Inflammatory macrophage (primary cell): ENCODE measurements at regions not wholly inside any gene's neighbourhood (a gene's known extent, or its start where the extent isn't known, plus 50 kb on each side); places are given as distances from the start of the nearest gene placed in this dataset.

Experiments
- DNase-seq, 2 donors: peaks; one replicate each; pipeline ENCODE4 v3.0.0-alpha.2; 2020 to 2022

- no peak for DNase-seq
These were observed 148.8 kb downstream of the IRX2 start for GRCh38 chr5:2602451-2603271.

GRCh38 chr5:2598503-2598902, 153.0 kb downstream of the IRX2 start:
- no peak for DNase-seq

DNA sequence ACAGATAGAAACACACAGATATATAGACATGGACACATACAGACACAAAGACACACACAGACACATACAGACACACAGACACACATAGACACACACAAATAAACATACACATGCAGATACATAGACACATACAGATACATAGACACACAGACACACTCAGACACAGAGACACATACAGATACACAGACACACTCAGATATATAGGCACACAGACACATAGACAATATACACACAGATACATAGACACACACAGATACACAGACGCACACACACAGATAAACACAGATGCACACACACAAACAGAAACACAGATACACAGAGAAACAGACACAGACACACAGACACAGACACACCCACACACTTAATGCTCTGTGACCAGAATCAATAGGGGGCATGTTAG, 156.8 kb downstream of the IRX2 start:
- no peak for DNase-seq

DNA sequence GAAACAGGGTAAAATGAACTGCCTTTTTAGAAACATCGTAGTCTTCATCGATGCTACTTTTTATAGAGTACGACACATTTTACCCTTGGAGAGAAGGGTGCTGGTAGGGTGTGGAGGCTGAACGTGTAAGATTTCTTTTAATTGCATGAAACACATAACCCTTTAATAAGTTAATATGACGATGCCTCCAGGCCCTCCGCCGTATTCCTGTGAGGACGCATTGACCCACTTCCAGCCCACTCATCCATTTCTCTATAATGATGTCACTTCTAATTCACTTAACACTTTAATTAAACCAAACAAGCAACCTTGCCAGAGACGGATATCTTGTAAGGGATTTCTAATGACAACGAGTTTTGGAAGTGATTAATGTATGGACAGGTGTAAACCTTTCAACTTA, 158.7 kb downstream of the IRX2 start:
- no peak for DNase-seq

DNA sequence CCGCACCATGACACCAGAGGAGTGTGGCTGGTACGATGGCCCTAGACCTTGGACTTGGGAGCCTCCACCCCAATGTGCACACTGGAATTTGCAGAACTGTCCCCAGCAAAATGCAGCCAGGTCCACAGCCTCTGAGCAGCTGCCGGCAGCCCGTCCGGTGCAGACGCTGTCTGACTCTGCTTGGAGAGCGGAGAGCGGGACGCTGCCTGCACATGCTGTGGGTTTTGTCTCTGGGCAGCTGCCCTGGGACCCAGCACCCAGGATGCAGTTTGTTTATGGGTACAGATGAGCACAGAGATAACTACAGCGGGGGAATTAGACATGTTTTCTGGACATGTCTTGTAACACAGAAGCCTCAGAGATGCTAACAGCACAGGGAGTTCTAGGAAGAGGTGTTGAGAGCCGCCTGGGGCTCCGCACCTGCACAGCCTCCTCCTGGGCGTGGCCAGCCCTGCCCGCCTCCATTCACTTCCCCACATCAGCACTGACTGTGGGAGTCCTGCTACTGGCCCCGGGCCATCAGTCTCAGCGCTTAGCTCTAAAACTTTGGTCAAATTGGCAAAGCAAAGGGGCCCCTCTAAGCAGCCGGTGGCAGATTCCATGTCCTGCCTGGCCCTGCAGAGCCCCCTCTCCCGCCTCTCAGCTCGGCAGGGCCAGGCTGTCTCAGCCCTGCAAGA, 159.6 kb downstream of the IRX2 start:
- DNase-seq: no peak

DNA sequence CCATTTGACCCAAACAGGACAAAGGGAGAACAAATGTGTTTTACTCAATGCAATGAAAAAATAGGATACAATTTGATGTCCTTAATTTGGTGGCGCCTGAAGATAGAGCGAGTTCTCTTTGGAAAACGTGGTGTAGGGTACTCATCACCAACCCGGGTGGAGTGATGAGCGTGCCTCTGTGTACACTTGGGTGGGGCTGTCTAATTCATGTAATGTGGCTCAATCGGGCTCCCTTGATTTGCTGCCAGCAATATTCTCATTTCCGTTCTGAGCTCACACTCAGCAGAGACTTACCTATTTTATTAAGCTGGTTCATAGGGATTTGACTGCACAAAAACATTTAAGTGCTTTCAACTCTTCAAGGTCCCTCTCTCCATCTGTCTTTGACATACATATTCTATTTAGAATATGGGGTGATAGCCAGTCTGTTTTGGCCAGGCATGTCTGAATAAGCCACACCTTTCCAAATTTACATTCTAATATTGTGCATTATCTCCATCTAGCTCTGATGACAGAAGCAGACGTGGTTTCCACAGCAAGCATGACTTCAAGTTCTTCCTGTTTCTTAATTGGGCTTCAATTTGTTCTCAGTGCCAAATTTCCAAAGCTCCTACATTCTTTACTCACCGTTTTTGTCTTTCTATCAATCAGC, 162.5 kb downstream of the IRX2 start:
- DNase-seq: no peak

DNA sequence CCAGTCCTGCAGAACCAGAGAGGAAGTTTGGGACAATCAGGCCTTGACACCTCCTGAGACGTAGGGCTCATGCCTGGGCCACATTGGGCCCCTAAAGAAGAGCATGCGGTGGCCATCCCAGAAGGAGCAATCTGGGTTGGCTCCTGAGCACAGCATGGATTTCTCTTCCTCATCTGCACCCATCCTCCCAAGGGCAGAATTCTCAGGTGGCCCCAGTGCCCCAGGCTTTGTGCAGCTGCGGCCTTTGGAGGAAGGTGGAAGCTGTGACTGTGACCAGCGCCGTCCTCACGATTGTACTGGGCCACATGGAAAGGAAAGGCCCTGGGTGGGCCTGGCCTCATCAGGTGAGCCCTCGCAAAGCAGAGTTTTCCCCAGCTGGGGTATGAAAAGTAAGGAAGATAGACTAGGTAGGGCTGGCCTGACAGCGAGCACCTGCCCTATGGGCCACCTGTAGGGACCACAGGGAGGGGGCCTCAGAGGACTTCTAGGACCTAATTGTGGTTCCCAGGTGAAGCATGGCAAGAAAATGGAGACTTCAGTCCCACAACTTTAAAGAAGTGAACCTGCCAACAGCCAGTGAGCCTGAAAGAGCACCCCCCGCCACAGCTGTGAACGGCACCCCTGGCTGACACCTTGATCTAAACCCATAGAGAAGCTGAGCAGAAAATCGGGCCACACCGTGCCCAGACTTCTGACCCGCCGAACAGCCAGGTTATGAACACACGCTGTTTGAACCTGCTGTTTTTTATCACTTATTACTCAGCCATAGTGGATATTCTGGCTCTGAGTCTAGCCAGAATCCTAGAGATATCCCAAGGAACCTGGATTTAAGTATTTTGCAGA, 164.1 kb downstream of the IRX2 start:
- no peak for DNase-seq

- no peak for DNase-seq
These were observed 165.3 kb downstream of the IRX2 start for GRCh38 chr5:2586016-2586715.

DNA sequence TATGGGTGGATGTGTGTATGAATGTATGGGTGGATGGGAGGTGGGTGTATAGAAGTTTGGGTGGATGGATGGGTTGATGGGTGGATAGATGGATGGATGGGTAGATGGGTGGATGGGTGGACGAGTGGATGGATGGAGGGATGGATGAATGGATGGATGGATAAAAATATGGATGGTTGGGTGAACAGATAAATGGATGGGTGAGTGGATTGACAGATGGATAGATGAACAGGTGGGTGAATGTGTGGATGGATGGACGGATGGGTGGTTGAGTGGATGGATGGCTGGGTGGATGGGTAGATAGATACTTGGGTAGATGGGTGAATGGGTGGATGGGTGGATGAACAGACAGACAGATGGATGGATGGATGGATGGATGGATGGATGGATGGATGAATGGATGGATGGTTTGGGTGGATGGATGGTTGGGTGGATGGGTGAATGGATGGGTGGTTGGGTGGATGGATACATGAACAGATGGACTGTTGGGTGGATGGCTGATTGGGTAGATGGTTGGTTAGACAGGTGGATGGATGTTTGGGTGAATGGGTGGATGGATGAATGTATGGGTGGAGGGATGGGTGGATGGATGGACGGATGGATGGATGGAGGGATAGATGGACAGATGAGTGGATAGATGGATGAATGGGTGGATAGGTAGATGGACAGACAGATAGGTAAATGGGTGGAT, 166.8 kb downstream of the IRX2 start:
- no peak for DNase-seq

DNA sequence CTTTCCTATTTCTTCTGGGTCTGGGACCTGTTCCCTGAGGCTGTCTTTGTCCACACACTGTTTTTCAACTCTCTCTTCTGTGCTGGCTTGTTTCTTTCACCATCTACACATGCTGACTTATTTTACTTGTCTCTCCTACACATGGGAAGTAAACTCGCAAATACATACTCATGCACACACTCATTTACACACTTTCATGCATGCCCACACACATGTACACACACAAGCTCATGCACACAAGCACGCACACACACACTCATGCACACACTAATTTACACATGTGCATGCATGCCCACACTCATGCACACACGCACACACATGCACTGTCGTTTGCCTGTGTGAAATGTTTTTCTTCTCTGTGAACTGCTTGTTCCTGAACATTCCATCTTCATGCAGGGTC, 169.0 kb downstream of the IRX2 start:
- DNase-seq: no peak

- no peak for DNase-seq
These were observed 169.4 kb downstream of the IRX2 start for GRCh38 chr5:2582106-2582505.

GRCh38 chr5:2581418-2581817, 170.1 kb downstream of the IRX2 start:
- DNase-seq: no peak

DNA sequence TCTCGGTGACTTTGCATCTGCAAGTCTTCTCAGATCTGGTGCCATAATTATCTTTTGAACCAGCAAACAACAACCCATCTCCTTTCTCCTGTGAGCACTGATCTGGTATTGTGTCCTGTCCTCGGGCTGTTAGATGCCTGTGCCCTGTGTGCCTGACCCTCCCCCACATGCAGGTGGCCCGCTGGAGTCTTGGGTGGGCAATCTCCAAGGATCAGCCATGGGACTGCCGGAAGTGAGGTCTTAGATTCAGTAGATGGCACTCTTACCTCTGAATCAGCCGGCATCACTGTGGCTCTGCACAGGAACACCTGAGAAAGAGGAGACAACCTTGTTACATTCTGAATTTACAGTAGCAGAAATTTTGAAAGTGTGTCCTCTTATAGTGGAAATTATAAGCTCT, 172.4 kb downstream of the IRX2 start:
- no peak for DNase-seq

GRCh38 chr5:2577312-2578036, 174.0 kb downstream of the IRX2 start:
- no peak for DNase-seq

GRCh38 chr5:2576823-2577222, 174.7 kb downstream of the IRX2 start:
- DNase-seq: no peak

DNA sequence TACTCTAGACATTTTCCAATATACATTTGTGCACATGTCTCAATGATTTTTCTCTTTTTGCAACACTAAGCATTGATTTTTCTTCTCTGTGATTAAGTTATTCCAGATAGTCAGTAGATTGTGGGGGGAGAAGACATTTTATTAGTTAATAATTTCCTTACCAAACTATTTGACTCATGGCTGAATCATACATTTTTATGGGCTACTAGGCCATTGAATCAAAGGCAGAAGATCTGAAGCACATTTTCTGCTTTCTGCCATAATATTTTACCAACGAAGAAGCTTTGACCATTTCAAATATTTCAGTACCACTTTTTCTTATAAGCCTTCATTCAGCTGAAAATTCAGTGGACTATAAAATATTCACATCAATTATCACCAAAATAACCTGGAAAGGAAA, 175.6 kb downstream of the IRX2 start:
- no peak for DNase-seq

DNA sequence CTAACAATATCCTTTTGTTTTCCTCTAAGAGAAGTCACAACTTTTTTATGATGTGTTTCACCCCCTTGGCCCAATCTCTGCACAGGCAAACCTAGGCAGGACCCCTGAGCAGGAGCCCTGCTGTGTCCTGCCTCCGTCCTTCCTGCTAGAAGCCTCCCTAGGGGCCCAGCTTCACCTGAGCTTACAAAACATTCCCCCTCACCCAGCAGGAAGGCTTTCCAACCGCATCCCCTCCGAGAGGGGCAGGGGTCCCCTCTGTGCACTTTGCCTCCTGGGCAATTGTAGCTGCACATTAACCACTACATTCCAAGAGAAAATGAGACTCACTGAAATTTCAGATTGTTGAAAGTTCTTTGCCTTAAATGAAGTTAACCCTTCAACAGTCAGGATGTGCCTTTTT, 176.2 kb downstream of the IRX2 start:
- no peak for DNase-seq

GRCh38 chr5:2574155-2574554, 177.3 kb downstream of the IRX2 start:
- no peak for DNase-seq

DNA sequence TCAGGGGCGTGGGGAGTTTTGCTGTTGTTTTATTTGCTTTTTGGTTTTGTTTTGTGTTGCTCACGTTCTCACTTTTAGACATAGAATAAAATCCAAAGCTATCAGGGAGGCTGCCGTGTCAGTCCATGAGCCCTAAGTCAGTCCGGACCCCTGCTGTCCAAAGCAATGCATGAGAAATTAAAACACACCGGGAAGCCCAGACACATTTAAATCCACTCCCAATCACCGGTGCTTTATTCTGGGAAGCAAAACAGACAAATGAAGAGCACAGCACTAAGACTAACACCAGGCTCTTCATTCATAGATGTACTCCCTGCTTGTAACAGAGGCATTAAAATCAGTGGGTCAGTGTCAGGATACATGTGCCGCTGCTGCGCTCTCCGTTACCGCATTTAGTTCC, 180.9 kb downstream of the IRX2 start:
- DNase-seq: no peak

- DNase-seq: no peak
These were observed 181.5 kb downstream of the IRX2 start for GRCh38 chr5:2569774-2570542.
